C1 segment of cervical spinal cord (tissue), 14 donors: ENCODE measurements at regions not wholly inside any gene's neighbourhood (a gene's known extent, or its start where the extent isn't known, plus 50 kb on each side); places are given as distances from the start of the nearest gene placed in this dataset.
"Not testable (repeated sequence)": the region's sequence is repeated elsewhere in the genome, so short reads cannot be mapped to it uniquely, and the experiment has no call there.

Experiments
- DNase-seq, 14 donors: peaks; one replicate each; lab custom pipeline; 2025; lab: John Stamatoyannopoulos, UW

DNA sequence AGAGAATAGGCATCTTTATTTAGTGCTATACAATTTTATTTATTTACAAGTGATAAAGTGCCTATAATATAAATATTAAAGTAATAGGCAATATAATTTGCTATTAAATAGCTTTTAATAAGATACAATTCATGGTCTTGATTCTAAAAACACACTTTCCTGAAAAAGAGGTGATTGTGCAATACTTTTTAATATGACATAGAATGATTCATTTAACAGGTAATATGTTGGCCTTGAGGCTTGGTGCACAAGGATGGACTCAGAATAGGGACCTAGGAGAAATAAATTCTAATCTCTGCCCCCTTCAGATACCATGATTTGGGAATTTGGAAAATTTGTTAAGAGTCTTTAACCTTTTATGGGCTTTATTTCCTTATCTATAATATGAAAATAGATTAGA is 149.9 kb upstream of the FUT9 start:
- no peak for DNase-seq

DNA sequence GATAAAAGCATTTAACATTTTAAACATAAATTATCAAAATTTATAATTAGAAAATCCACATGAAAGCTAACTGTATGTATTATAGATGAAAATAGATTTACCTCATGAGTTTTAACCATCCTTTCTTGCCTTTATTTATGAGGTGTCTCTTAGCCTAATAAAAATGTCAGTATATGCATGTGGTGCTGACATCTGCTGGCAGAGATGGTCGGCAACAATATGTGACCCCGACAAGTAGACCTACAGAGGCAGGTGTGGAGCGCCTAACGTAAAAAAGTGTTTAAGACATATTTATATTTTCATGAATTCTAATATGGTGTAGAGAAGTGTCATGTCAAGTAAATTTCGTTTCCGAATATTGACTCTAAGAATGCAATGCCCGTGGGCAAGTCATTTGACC is 149.0 kb upstream of the FUT9 start:
- no peak for DNase-seq

DNA sequence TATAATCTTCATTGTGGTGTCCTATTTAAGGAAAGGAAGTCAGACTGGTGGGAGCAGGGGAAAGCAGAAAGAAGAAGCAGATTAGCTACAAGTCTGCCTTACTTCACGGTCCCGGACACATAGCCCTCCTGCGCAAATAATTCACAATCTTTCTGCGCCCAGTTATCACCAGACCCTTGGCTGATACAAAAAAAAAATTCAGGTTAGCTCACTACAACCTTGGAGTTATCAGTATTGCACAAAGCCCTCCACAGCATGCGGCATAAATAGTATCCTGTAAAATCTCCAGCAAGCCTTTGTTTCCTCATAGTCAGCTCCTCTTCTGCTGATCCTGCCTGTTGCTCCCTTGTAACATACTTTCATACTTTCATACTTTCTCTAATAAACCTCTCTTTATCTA is 148.6 kb upstream of the FUT9 start:
- DNase-seq = no peak

DNA sequence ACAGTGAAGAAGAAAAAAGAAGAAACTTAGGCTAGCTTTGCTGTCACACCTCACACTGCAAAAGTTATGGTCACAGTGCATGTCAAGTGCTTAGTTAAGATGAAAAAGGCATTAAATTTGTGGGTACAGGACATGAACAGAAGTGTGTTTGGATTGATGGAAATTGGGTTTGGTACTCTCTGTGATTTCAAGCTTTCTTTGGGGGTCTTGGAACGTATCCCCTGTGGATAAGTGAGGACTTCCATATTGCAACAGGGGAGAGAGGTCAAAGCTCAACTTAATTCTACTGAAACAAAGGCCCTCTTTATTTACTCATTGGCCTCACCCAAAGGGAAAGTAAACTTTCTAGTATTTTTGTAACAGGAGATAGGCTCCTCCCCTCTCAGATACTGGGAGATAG is 138.3 kb upstream of the FUT9 start:
- DNase-seq = no peak

DNA sequence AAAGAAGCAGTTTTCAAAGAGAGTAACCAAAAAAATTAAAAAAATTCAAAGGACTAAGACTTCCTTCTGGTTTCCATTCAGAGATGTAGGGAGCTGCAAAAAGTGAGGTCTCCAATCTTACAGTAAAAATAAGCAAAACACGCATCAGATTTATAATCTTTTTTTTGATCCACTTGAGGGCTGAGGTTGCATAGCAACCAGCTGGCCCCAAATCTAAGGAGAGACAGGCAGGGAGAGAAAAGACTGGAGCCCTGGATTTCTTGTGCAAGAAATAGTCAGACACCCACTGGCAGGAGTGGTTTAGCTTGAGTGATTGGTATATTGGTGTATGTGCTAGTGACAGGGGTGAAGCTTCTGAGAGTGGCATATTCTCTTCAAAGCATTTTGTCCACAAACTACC is 135.9 kb upstream of the FUT9 start:
- DNase-seq = no peak

DNA sequence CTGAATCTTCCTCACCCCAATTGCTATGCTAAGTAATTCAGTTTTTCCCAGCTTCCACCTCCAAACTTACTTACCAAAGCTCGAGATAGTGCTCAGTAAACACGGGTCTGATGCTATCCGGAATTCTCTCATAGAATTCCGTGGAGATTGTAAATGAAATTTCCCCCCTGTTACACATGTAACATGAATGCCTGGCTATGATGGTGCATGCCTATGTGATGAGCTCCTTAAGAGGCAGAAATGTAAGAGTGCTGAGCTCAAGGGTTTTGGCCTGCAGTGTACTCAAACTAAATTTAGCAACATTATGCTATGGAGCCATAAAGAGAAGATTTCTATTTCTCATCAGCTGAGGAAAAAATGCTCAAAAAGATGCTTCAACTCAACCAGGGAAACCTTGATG is 133.4 kb upstream of the FUT9 start:
- no peak for DNase-seq

DNA sequence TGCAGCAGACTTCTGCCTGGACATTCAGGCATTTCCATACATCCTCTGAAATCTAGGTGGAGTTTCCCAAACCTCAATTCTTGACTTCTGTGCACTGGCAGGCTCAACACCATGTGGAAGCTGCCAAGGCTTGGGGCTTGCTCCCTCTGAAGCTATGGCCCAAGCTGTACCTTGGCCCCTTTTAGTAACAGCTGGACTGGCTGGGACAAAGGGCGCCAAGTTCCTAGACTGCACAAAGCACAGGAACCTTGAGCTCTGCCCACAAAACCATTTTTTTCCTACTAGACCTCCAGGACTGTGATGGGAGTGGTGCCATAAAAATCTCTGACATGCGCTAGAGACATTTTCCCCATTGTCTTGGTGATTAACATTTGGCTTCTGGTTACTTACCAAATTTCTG is 127.1 kb upstream of the FUT9 start:
- DNase-seq = not testable (repeated sequence)

DNA sequence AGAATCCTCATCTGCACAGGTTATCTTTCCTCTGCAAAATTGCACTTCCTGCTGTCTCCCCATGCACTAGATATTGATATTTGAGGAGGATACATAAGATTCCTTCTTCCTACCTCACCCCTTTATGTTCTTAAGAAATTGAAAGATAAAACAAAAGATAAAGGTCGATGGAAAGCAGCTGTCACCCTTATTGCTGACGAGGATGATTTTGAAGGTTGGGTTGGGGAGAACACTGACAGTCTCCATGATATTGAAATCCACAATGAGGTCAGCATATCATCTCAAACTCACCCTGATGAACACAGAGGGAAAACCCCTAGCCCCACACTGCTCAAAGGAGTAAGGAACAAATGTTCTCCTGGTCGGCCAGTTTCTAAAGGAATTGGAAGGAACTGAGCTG is 110.6 kb upstream of the FUT9 start:
- no peak for DNase-seq

DNA sequence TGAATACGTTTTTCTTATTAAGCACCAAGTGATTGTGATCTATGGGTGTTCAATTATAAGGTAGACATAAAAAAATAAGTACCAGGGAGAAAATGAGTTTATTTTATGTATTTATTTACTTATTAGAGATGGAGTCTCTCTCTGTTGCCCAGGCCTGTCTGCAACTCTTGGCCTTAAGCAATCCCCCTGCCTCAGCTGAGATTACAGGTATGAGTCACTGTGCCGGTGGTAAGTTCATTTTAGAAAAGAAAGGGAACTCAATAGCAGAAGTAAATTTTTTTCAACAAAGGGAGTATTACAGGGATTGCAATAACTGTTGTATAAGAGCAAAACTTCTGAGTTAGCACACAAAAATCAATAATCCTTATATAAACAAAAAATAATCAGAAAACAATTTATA is 98.7 kb upstream of the FUT9 start:
- no peak for DNase-seq

DNA sequence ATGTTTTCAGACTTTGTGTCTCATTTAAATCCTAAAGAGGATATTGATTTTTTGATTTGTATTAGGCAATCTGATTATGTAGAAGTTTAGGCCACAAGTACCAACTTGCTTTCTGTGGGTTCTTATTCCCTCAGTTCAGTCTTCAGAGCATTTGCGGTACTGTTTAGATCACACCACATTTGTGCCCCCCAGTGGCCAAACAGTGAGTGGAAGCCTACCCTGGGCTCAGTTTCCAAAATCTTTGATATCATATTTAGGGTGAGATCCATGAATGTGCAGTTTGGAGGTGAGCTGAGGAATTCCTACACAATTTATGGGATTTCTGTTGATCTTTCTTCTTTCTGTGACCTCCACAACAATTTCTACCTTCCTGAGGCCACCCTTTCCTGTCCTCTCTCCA is 92.3 kb upstream of the FUT9 start:
- no peak for DNase-seq

DNA sequence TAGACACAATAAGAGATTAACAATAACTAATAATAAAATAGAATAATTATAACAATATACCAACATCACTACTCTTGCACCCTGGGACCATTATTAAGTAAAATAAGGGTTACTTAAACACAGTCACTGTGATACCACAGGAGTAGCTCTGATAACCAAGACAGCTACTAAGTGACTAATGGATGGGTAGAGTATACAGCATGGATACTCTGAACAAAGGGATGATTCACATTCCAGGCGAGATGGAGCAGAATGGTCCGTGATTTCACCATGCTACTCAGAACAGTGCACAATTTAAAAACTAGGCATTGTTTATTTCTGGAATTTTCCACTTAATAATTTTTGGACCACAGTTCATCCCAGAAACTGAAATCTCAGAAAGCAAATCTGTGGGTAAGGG is 80.0 kb upstream of the FUT9 start:
- no peak for DNase-seq

DNA sequence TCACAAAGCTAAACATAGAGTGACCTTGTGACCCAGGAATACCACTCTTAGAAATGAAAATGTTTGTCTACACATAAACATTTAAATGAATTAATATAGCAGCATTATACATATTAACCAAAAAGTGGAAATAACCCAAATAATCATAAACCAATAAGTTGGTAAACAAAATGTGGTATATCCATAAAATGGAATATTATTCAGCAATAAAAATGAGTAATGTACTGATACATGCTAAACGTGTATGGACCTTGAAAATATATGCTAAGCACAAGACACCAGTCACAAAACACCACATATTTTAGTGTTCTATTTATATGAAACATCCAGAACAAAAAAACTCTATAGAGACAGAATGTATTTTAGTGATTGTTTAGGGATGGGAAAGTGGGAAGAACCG is 68.9 kb upstream of the FUT9 start:
- no peak for DNase-seq

DNA sequence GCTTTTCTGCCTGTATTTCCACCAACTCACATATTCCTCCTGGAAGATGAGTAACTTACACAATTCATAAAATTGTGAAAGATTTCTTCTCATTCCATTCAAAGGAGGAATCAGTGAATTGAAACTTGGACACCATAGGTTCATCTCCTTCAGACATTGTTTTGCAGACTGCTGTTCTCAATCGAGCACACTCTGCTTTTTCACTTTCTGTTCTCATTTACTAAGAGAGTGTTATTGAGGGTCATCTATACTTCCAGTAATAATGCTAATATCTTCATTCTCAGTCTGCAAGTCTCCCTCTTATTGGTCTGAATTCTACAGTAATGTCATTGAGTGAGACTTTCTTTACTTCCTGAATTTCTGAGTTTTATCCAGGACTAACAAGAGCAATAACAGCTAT is 67.5 kb upstream of the FUT9 start:
- no peak for DNase-seq

DNA sequence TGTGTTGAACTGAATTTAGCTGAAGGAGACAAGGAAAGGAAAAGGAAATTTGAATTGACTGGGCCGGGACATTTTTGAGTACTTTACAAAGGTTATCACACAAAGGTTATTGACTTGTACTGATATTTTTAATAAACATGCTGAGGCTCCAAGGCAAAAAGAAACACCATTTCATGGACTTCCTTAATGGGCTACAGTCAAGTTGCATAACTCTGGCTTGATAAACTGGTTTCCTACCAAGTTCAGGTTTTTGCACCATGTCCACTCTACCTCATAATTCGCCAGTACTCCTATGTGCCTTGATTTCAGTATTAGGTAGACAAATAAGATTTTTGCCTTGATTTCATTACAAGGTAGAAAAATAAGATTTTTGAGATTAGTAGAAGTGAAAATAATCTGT is 65.8 kb upstream of the FUT9 start:
- no peak for DNase-seq

DNA sequence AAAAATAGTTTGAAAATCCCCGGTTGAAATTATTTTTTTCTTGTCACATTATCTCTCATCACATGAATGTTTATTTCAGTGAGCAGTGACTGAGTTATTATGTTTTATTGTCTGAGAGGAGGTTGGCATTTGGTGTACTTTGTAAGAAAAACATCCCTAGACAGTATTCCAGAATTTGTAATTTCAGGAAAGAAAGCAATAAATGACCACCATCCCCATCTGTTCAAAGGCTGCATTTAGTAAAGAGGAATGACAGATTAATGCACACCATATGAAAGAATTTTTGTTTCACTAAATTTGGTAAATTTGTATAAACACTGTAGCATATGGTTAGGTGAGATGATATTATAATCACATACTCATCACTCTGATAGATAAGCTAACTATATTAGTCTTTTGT is 57.1 kb upstream of the FUT9 start:
- no peak for DNase-seq

DNA sequence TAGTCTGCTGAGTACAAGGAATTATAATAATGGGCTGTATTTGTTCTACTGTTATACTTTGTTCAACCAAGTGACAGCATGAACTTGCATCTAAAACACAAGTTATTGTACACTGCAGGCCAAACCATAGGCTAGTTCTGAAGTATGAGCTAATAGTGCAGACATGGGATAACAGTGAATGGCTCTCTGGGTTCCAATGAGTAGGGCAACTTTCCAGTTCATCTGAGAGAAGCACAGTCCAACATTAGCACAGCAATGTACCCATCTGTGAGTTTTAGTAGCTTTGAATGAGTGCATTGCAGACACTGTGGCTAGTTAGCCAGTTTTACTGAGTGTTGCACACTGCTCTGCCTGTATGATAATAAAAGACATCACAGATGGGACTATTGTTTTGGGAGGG is 56.5 kb upstream of the FUT9 start:
- no peak for DNase-seq
